Neuron (in vitro differentiated cells): ENCODE measurements at regions not wholly inside any gene's neighbourhood (a gene's known extent, or its start where the extent isn't known, plus 50 kb on each side); places are given as distances from the start of the nearest gene placed in this dataset.
"Not testable (repeated sequence)": the region's sequence is repeated elsewhere in the genome, so short reads cannot be mapped to it uniquely, and the experiment has no call there.

Experiments used
- H2AFZ ChIP-seq: one replicate; pipeline ENCODE4 v1.6.1; 2013; ENCODE audit warnings: low read depth, mild to moderate bottlenecking, inconsistent platforms, low read length, moderate library complexity
- H3K27me3 ChIP-seq: one replicate; pipeline ENCODE4 v1.6.1; 2013; ENCODE audit warnings: low read length; ENCODE audit not compliant: insufficient read depth
- H3K36me3 ChIP-seq: one replicate; pipeline ENCODE4 v1.6.1; 2013; ENCODE audit warnings: low read length; ENCODE audit not compliant: insufficient read depth
- H3K4me1 ChIP-seq: one replicate; pipeline ENCODE4 v1.6.1; 2013; ENCODE audit warnings: low read length; ENCODE audit not compliant: insufficient read depth
- H3K4me3 ChIP-seq: 2 replicates; pipeline ENCODE4 v1.5.1; 2013; ENCODE audit warnings: mild to moderate bottlenecking, low read length, moderate library complexity
- H3K9me3 ChIP-seq: one replicate; pipeline ENCODE4 v1.6.1; 2013; ENCODE audit warnings: low read length

GRCh38 chr5:125967576-125967975, 455.6 kb upstream of the GRAMD2B start:
- Histone ChIP-seq H3K9me3 (peaks cover 3% of the 10 kb centered on the region), H3K27me3 (no peaks in the 10 kb centered on the region), H3K36me3 (no peaks in the 10 kb centered on the region), H3K4me3 (no peak overlapping the region), H2AFZ (no peak overlapping the region), H3K4me1 (peaks cover 10% of the 10 kb centered on the region)

DNA sequence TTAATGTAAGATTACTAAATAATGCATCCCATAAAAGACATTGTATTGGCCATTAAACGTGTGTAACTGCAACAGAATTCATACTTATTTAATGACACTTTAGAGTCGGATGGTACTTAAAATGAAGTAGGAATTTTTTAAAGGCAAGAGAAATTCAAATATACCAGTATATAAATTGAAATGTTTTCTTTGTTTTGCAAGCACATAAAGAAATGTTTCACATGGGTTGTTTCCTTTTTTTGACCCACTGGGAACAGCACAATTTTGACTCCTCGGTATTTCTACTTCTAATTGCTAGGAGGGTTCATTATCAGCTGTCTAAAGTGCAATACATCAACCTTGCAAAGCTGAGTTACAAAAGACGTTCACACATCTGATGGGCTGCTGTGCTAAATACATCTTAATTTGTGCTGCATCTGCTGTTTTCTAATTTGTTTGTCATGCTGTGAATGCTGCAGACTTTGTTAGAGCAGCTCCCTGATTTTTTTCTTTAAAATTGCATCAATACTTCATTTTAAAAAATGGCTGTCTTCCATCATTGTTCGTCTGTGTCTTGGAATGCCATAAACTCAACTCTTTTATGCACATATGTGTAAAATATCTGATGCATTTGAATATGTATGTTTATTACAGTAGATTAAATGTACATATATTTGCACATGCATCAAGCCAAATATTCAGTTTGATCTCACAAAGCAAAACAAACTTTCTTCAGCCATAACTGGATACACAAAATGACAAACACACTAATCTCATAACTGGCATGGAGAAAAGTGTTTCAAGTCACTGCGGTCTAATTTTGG, 454.0 kb upstream of the GRAMD2B start:
- no peak overlapping the region for H2AFZ ChIP-seq
- no peaks in the 10 kb centered on the region for H3K27me3 ChIP-seq
- peaks cover 3% of the 10 kb centered on the region for H3K9me3 ChIP-seq
- H3K4me1 ChIP-seq = peaks cover 14% of the 10 kb centered on the region
- no peaks in the 10 kb centered on the region for H3K36me3 ChIP-seq
- H3K4me3 ChIP-seq = no peak overlapping the region

DNA sequence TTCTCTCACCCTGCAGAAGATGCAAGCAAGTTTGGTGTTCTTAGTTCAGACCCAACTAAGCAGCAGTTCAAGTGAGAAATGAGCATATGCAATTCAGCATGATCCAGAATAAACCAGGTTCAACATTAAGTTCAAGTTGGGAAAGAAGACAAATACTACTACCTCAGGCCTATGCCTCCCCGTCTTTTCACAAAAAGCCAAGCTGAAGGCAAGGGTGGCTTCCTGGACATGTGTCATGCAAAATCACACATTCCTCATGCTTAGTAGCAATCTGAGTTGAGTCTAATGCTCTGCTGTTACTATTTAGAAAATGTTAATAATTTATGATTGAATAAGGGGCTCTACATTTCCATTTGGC, 453.4 kb upstream of the GRAMD2B start:
- Histone ChIP-seq H2AFZ (no peak overlapping the region), H3K9me3 (peaks cover 3% of the 10 kb centered on the region), H3K4me3 (no peak overlapping the region), H3K4me1 (peaks cover 20% of the 10 kb centered on the region), H3K36me3 (no peaks in the 10 kb centered on the region), H3K27me3 (no peaks in the 10 kb centered on the region)

DNA sequence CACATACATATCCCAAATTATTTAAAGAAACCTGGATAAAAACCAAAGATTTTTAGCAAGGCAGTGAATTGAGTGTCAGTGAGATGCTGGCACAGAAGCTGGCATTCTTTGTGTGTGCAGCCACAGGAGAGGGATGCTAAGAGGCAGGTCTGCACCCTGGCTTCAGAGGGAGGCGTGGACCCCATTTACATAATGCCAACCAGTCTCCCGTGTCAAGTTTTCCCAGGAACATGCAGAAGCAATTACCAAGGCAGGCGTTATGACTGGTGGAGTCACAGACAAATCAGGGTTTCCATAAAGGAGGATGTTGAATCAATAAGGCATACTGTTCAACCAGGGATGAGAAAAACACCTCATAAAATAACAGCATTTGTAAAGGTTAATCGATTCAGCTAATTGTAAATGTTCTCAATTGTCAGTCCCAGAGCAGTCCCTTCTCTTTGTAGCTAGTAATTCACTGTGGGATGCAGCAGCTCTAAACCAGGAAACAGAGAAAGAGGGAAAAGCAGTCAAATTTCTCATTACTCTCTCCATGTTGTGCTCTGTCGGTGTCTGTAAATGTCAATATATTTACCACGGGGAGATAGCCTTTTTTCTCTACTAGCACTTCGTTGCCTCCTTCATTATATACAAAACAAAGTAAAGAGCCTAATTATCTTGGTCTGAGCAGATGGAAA, 452.4 kb upstream of the GRAMD2B start:
- Histone ChIP-seq H2AFZ (no peak overlapping the region), H3K4me3 (no peak overlapping the region), H3K4me1 (peaks cover 26% of the 10 kb centered on the region), H3K27me3 (no peaks in the 10 kb centered on the region), H3K9me3 (peaks cover 3% of the 10 kb centered on the region), H3K36me3 (no peaks in the 10 kb centered on the region)

DNA sequence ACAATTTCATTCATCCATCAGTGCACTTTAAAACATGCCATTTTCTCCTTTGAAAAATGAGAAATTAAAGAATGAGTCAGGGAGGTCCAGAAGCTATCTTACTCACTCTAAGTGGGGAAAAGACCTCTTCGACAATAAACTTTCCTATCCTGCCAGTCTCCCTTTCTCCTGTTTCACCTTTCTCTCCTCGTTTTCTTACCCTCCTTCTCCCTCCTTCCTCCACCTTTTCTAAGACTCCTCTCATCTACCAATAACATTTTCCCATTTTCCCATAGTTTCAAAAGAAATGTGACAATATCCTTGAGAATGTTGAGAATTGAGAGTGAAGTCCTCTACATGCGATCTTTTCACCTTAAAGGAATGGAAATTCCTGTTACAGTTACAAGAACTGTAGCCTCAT, 450.5 kb upstream of the GRAMD2B start:
- H3K4me3 ChIP-seq = no peak overlapping the region
- H3K27me3 ChIP-seq = no peaks in the 10 kb centered on the region
- no peak overlapping the region for H2AFZ ChIP-seq
- H3K9me3 ChIP-seq = no peaks in the 10 kb centered on the region
- no peaks in the 10 kb centered on the region for H3K36me3 ChIP-seq
- H3K4me1 ChIP-seq = peaks cover 26% of the 10 kb centered on the region

DNA sequence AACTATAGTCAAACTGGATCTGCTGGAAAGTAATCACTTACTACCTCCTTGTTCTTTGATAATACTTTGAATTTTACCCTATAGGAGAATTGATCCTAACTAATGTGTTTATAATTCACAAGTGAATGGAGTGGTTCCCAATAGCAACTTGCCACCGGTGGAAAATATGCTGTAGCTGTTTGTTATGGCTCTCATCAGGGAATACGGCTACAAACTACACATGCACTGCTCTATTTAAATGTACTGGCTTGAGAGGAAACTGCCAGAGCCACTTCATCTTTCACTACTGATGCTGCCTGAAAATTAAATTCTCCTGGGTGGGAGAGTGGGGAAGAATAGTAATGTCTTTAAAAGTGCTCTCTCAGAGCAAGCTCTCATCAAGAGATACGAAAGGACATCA, 448.5 kb upstream of the GRAMD2B start:
- Histone ChIP-seq H3K4me1 (peaks cover 26% of the 10 kb centered on the region), H3K36me3 (no peaks in the 10 kb centered on the region), H3K9me3 (no peaks in the 10 kb centered on the region), H2AFZ (no peak overlapping the region), H3K4me3 (no peak overlapping the region), H3K27me3 (no peaks in the 10 kb centered on the region)

GRCh38 chr5:125976421-125977000, 446.7 kb upstream of the GRAMD2B start:
- Histone ChIP-seq H3K4me1 (peaks cover 16% of the 10 kb centered on the region), H3K27me3 (no peaks in the 10 kb centered on the region), H3K36me3 (no peaks in the 10 kb centered on the region), H3K9me3 (no peaks in the 10 kb centered on the region), H2AFZ (no peak overlapping the region), H3K4me3 (no peak overlapping the region)

GRCh38 chr5:125978015-125978414, 445.2 kb upstream of the GRAMD2B start:
- no peak overlapping the region for H2AFZ ChIP-seq
- no peaks in the 10 kb centered on the region for H3K9me3 ChIP-seq
- peaks cover 16% of the 10 kb centered on the region for H3K4me1 ChIP-seq
- H3K4me3 ChIP-seq = no peak overlapping the region
- H3K36me3 ChIP-seq = no peaks in the 10 kb centered on the region
- H3K27me3 ChIP-seq = no peaks in the 10 kb centered on the region

DNA sequence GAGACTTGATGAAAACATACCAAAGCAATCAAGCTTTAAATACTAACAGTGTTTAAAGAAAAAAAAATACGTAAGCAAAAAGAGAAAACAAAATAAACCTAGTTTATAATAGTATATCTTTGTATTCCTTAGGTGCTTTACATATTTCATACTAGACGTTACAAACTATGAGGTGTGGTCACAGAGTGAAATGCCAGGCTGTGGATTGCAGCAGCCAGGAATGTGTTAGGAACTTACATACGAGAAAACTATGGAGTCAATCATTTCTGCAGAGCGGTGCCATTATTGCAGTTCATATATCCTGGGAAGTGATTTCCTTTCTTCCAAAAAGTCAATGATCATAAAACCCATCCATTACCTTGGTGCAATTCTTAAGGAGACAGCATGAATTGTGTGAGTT, 443.6 kb upstream of the GRAMD2B start:
- Histone ChIP-seq H3K27me3 (no peaks in the 10 kb centered on the region), H3K4me3 (no peak overlapping the region), H3K36me3 (no peaks in the 10 kb centered on the region), H2AFZ (no peak overlapping the region), H3K9me3 (no peaks in the 10 kb centered on the region), H3K4me1 (peaks cover 8% of the 10 kb centered on the region)

DNA sequence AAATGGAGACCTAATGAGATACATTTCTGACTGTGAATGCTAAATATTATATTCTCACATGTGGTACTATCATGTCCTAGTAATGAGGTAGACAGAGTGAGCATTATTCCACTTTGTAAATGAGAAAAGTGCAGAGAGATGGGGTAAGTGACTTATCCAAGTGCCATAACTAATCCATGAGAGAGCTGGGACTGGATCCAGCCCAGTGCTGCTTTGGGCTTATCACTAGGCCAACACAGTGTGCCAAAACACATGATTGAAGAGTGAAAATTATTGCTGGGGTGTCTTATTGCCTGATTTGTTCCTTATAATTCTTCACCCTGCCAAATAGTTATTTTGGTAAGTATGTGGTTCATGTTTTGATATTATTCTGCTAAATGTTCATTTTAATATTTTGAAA, 442.2 kb upstream of the GRAMD2B start:
- Histone ChIP-seq H3K36me3 (no peaks in the 10 kb centered on the region), H3K9me3 (no peaks in the 10 kb centered on the region), H3K4me3 (no peak overlapping the region), H2AFZ (no peak overlapping the region), H3K27me3 (no peaks in the 10 kb centered on the region), H3K4me1 (no peaks in the 10 kb centered on the region)

- no peaks in the 10 kb centered on the region for H3K9me3 ChIP-seq
- H2AFZ ChIP-seq = no peak overlapping the region
- no peaks in the 10 kb centered on the region for H3K4me1 ChIP-seq
- H3K27me3 ChIP-seq = no peaks in the 10 kb centered on the region
- no peaks in the 10 kb centered on the region for H3K36me3 ChIP-seq
- H3K4me3 ChIP-seq = no peak overlapping the region
These were observed 435.4 kb upstream of the GRAMD2B start for GRCh38 chr5:125987677-125988255.

DNA sequence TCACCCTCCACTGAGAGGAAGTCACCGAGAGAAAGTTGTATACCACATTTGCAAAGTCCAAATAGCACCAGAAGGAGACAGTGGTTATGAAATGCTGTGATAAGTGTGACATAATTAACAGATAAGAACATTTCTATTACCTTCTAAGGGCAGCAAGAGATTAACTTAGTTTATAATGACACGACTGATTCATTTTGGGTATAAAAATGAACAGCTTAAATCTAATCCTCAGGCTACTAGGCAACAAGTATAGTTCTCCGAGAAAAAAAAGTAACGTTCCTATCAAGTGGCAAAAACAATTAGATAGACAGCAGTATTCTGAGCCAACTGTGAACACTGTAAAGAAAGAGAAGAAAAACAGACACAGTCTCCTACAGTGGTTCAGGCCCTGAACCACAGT, 431.2 kb upstream of the GRAMD2B start:
- Histone ChIP-seq H3K9me3 (no peaks in the 10 kb centered on the region), H3K36me3 (no peaks in the 10 kb centered on the region), H3K4me1 (no peaks in the 10 kb centered on the region), H3K27me3 (no peaks in the 10 kb centered on the region), H3K4me3 (no peak overlapping the region), H2AFZ (no peak overlapping the region)

- not testable (repeated sequence) for H3K36me3 ChIP-seq, H3K27me3 ChIP-seq, H2AFZ ChIP-seq, H3K9me3 ChIP-seq, H3K4me3 ChIP-seq, H3K4me1 ChIP-seq
These were observed 423.8 kb upstream of the GRAMD2B start for GRCh38 chr5:125999271-126000030.
